ENCODE measurements at regions not wholly inside any gene's neighbourhood (a gene's known extent, or its start where the extent isn't known, plus 50 kb on each side); places are given as distances from the start of the nearest gene placed in this dataset.
A peak's percentile ranks its signal among the peaks of the same experiment; 100 is the strongest.

GRCh38 chr5:8842971-8843551, 702.8 kb downstream of the SEMA5A start:
- DNase-seq (ENCODE audit: low spot score in 2 of 2) = no peak
- H3K4me3 ChIP-seq (ENCODE audit: low read depth, poor library complexity, severe bottlenecking) = no peak overlapping the region
- WGBS, 2 donors = 81 to 86% methylated on average over 5 of the region's 5 CpGs
- TF ChIP-seq POLR2A (IDR thresholded peaks at IDR 0.05) = no peak
- no peak for TF ChIP-seq CTCF (IDR thresholded peaks at IDR 0.05)
- intact Hi-C loops (cut with DNase I; ENCODE audit: low total_unique reads) = no loop called here

GRCh38 chr5:8843771-8844170, 702.1 kb downstream of the SEMA5A start:
- H3K4me3 ChIP-seq (ENCODE audit: low read depth, poor library complexity, severe bottlenecking) = no peak overlapping the region
- TF ChIP-seq CTCF (IDR thresholded peaks at IDR 0.05) (no peak), POLR2A (IDR thresholded peaks at IDR 0.05) (no peak)
- 40 to 47% methylated on average over 7 of the region's 7 CpGs for WGBS, 2 donors
- peak; percentile 28 to 89 for DNase-seq (ENCODE audit: low spot score in 2 of 2)
- intact Hi-C loops (cut with DNase I; ENCODE audit: low total_unique reads) = no loop called here

- WGBS, 2 donors = 43% methylated on average over 5 of the region's 5 CpGs
- no peak overlapping the region for H3K4me3 ChIP-seq (ENCODE audit: low read depth, poor library complexity, severe bottlenecking)
- no peak for DNase-seq (ENCODE audit: low spot score in 2 of 2)
- TF ChIP-seq POLR2A (IDR thresholded peaks at IDR 0.05) (no peak), CTCF (IDR thresholded peaks at IDR 0.05) (no peak)
- intact Hi-C loops (cut with DNase I; ENCODE audit: low total_unique reads) = no loop called here
Measured at GRCh38 chr5:8844206-8844605, 701.7 kb downstream of the SEMA5A start.

GRCh38 chr5:8844847-8845246, 701.0 kb downstream of the SEMA5A start:
- TF ChIP-seq POLR2A (IDR thresholded peaks at IDR 0.05) (no peak), CTCF (IDR thresholded peaks at IDR 0.05) (no peak)
- peak in 1 of 2 donors; percentile 54 for DNase-seq (ENCODE audit: low spot score in 2 of 2)
- intact Hi-C loops (cut with DNase I; ENCODE audit: low total_unique reads) = no loop called here
- WGBS, 2 donors = 46 to 51% methylated on average over 6 of the region's 6 CpGs
- no peak overlapping the region for H3K4me3 ChIP-seq (ENCODE audit: low read depth, poor library complexity, severe bottlenecking)

- TF ChIP-seq POLR2A (IDR thresholded peaks at IDR 0.05) (no peak), CTCF (IDR thresholded peaks at IDR 0.05) (no peak)
- no peak overlapping the region for H3K4me3 ChIP-seq (ENCODE audit: low read depth, poor library complexity, severe bottlenecking)
- 77 to 83% methylated on average over 5 of the region's 5 CpGs for WGBS, 2 donors
- no peak for DNase-seq (ENCODE audit: low spot score in 2 of 2)
- intact Hi-C loops (cut with DNase I; ENCODE audit: low total_unique reads) = no loop called here
Measured at GRCh38 chr5:8845296-8845695, 700.6 kb downstream of the SEMA5A start.

- no peak overlapping the region for H3K4me3 ChIP-seq (ENCODE audit: low read depth, poor library complexity, severe bottlenecking)
- WGBS, 2 donors = 89 to 90% methylated on average over 7 of the region's 7 CpGs
- TF ChIP-seq CTCF (IDR thresholded peaks at IDR 0.05) (no peak), POLR2A (IDR thresholded peaks at IDR 0.05) (no peak)
- DNase-seq (ENCODE audit: low spot score in 2 of 2) = no peak
- intact Hi-C loops (cut with DNase I; ENCODE audit: low total_unique reads) = no loop called here
Measured at GRCh38 chr5:8848366-8848765, 697.5 kb downstream of the SEMA5A start.

Measured in lower leg skin (tissue), 4 donors.